HL-60 (cell line): ENCODE measurements at regions not wholly inside any gene's neighbourhood (a gene's known extent, or its start where the extent isn't known, plus 50 kb on each side); places are given as distances from the start of the nearest gene placed in this dataset.

Experiments used
- DNase-seq, 2 experiments: peaks; one replicate each; pipeline ENCODE4 v3.0.0-alpha.2; 2010 to 2020; ENCODE audit warnings: low read depth in 1 of 2, low spot score in 1 of 2
- H3K27ac ChIP-seq: fragments of 250-450 bp; sonication (Bioruptor Pico); replicated peaks from 2 replicates; pipeline ENCODE4 v1.5.1; 2020; ENCODE audit warnings: mild to moderate bottlenecking, moderate library complexity
- H3K27me3 ChIP-seq: fragments of 250-450 bp; sonication (Bioruptor Pico); 2 replicates; pipeline ENCODE4 v1.5.1; 2021; ENCODE audit warnings: mild to moderate bottlenecking, moderate library complexity; ENCODE audit not compliant: insufficient read depth, poor library complexity, severe bottlenecking
- H3K4me3 ChIP-seq: replicated peaks from 2 replicates; pipeline ENCODE4 v1.5.1; 2011; ENCODE audit warnings: mild to moderate bottlenecking, control low read depth, low read length; ENCODE audit not compliant: insufficient read depth
- GABPA ChIP-seq: IDR thresholded peaks from 2 replicates; pipeline ENCODE4 v1.6.1; 2012; ENCODE audit warnings: low read depth
- POLR2AphosphoS5 ChIP-seq: IDR thresholded peaks from 2 replicates; pipeline ENCODE4 v1.6.1; 2012; ENCODE audit warnings: low read depth
- SPI1 ChIP-seq: IDR thresholded peaks from 2 replicates; pipeline ENCODE4 v1.6.1; 2012; ENCODE audit warnings: low read depth, mild to moderate bottlenecking, borderline replicate concordance
- TF ChIP-seq, protein P1 (sequence below): IDR thresholded peaks from one replicate; pipeline ENCODE4 v1.5.1; 2011; ENCODE audit warnings: low read length, control low read depth, inconsistent platforms; ENCODE audit not compliant: insufficient read depth
- TF ChIP-seq, protein P2 (sequence below): IDR thresholded peaks from 2 replicates; pipeline ENCODE4 v1.6.1; 2012; ENCODE audit warnings: low read depth; ENCODE audit not compliant: insufficient replicate concordance

DNA sequence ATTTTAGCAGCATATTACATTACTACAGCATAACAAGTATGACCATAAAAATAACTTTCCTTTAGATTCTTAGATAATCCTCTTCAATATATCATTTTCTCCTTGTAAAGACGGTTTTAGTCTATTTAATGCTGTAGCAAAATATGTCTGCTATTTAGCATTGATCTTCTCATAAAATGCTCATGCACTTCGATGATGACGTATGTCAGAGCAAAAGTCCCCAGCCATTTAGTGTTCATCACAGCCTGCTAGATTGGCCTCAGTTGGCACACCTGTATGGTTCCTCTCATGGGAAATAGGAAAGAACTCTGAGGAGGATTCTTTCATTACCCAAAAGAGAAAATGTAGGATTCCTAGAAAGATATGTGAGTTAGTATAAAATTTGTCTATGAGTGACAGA lies 232.2 kb downstream of the MAP2K6 start:
- no peak for DNase-seq
- TF ChIP-seq, protein P1, sequence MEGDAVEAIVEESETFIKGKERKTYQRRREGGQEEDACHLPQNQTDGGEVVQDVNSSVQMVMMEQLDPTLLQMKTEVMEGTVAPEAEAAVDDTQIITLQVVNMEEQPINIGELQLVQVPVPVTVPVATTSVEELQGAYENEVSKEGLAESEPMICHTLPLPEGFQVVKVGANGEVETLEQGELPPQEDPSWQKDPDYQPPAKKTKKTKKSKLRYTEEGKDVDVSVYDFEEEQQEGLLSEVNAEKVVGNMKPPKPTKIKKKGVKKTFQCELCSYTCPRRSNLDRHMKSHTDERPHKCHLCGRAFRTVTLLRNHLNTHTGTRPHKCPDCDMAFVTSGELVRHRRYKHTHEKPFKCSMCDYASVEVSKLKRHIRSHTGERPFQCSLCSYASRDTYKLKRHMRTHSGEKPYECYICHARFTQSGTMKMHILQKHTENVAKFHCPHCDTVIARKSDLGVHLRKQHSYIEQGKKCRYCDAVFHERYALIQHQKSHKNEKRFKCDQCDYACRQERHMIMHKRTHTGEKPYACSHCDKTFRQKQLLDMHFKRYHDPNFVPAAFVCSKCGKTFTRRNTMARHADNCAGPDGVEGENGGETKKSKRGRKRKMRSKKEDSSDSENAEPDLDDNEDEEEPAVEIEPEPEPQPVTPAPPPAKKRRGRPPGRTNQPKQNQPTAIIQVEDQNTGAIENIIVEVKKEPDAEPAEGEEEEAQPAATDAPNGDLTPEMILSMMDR, result no peak
- TF ChIP-seq GABPA, result no peak
- no peak for TF ChIP-seq SPI1
- no peak for TF ChIP-seq POLR2AphosphoS5
- TF ChIP-seq, protein P2, sequence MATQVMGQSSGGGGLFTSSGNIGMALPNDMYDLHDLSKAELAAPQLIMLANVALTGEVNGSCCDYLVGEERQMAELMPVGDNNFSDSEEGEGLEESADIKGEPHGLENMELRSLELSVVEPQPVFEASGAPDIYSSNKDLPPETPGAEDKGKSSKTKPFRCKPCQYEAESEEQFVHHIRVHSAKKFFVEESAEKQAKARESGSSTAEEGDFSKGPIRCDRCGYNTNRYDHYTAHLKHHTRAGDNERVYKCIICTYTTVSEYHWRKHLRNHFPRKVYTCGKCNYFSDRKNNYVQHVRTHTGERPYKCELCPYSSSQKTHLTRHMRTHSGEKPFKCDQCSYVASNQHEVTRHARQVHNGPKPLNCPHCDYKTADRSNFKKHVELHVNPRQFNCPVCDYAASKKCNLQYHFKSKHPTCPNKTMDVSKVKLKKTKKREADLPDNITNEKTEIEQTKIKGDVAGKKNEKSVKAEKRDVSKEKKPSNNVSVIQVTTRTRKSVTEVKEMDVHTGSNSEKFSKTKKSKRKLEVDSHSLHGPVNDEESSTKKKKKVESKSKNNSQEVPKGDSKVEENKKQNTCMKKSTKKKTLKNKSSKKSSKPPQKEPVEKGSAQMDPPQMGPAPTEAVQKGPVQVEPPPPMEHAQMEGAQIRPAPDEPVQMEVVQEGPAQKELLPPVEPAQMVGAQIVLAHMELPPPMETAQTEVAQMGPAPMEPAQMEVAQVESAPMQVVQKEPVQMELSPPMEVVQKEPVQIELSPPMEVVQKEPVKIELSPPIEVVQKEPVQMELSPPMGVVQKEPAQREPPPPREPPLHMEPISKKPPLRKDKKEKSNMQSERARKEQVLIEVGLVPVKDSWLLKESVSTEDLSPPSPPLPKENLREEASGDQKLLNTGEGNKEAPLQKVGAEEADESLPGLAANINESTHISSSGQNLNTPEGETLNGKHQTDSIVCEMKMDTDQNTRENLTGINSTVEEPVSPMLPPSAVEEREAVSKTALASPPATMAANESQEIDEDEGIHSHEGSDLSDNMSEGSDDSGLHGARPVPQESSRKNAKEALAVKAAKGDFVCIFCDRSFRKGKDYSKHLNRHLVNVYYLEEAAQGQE, result no peak
- Histone ChIP-seq H3K27ac (no peak overlapping the region), H3K4me3 (no peak overlapping the region), H3K27me3 (no peaks in the 10 kb centered on the region)

DNA sequence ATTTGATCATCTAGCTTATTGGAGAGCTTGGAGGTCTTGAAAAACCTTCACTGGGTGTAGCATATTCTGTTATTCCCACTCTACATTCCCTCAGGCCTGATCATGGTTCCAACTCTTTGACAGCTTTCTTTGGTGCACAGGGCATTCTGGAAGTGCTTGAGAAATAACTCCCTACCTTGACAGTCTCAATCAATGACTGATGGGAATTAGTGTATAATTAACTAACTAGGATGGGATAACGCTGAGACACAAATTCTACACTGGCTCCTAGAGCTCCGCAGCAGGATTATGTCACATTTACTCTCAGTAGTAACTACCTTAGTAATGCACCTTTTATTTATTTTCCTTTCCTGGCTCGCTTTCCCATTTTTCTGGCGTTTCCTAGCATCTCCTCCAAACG lies 236.4 kb downstream of the MAP2K6 start:
- Histone ChIP-seq H3K27me3 (no peaks in the 10 kb centered on the region), H3K4me3 (no peak overlapping the region), H3K27ac (no peak overlapping the region)
- TF ChIP-seq, protein P2, result no peak
- no peak for TF ChIP-seq POLR2AphosphoS5
- DNase-seq, result no peak

DNA sequence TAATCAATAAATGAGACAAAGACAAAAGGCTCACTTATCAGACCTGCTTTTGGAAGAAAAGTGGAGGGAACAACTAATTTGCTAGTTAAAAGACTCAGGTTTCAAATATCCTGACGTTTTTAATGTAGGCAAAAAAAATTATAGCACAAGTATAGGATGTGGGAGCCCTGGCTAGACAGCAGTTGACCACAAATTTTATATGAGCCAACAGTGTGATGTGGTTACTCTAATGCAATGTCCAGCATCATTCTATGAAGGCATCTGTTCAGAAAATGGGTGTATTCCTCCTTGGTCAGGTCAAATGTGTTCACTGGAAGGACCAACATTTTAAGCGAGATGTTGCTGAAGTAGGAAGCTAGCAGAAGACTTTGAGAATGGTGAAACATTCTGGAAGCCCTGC lies 237.4 kb downstream of the MAP2K6 start:
- no peak for DNase-seq
- TF ChIP-seq POLR2AphosphoS5, result no peak
- TF ChIP-seq, protein P1, result no peak
- TF ChIP-seq GABPA, result no peak
- TF ChIP-seq SPI1, result no peak
- TF ChIP-seq, protein P2, result no peak
- no peaks in the 10 kb centered on the region for H3K27me3 ChIP-seq
- no peak overlapping the region for H3K4me3 ChIP-seq
- H3K27ac ChIP-seq, result no peak overlapping the region
